HEK293 (cell line): ENCODE measurements at regions not wholly inside any gene's neighbourhood (a gene's known extent, or its start where the extent isn't known, plus 50 kb on each side); places are given as distances from the start of the nearest gene placed in this dataset.

Source experiments
- ZNF146 ChIP-seq: fragments of 450-650 bp; formaldehyde crosslinking; IDR thresholded peaks from 2 replicates; pipeline ENCODE4 v1.5.1; 2016; ENCODE audit warnings: missing biosample characterization, missing genetic modification characterization
- ZNF184 ChIP-seq: fragments of 450-650 bp; IDR thresholded peaks from 2 replicates; pipeline ENCODE4 v1.5.1; 2018; ENCODE audit warnings: missing biosample characterization, mild to moderate bottlenecking, missing genetic modification characterization
- ZNF558 ChIP-seq: fragments of 450-650 bp; formaldehyde crosslinking; IDR thresholded peaks from 2 replicates; pipeline ENCODE4 v1.5.1; 2016; ENCODE audit warnings: missing biosample characterization, missing genetic modification characterization
- ZNF664 ChIP-seq: fragments of 450-650 bp; formaldehyde crosslinking; IDR thresholded peaks from 2 replicates; pipeline ENCODE4 v1.5.1; 2016; ENCODE audit warnings: missing biosample characterization, missing genetic modification characterization
- TF ChIP-seq, protein P1 (sequence below): fragments of 450-650 bp; formaldehyde crosslinking; IDR thresholded peaks from 2 replicates; pipeline ENCODE4 v1.5.1; 2016; ENCODE audit warnings: missing biosample characterization, missing genetic modification characterization

- TF ChIP-seq ZNF558 (tag by site-specific recombination) (no peak), ZNF146 (tag by site-specific recombination) (no peak), ZNF664 (no peak), ZNF184 (tag by site-specific recombination) (no peak)
- TF ChIP-seq, protein P1, sequence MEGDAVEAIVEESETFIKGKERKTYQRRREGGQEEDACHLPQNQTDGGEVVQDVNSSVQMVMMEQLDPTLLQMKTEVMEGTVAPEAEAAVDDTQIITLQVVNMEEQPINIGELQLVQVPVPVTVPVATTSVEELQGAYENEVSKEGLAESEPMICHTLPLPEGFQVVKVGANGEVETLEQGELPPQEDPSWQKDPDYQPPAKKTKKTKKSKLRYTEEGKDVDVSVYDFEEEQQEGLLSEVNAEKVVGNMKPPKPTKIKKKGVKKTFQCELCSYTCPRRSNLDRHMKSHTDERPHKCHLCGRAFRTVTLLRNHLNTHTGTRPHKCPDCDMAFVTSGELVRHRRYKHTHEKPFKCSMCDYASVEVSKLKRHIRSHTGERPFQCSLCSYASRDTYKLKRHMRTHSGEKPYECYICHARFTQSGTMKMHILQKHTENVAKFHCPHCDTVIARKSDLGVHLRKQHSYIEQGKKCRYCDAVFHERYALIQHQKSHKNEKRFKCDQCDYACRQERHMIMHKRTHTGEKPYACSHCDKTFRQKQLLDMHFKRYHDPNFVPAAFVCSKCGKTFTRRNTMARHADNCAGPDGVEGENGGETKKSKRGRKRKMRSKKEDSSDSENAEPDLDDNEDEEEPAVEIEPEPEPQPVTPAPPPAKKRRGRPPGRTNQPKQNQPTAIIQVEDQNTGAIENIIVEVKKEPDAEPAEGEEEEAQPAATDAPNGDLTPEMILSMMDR (tag by site-specific recombination), result no peak
These were observed 305.9 kb upstream of the MGMT start for GRCh38 chr10:129161150-129161549.
